ENCODE measurements at regions not wholly inside any gene's neighbourhood (a gene's known extent, or its start where the extent isn't known, plus 50 kb on each side); places are given as distances from the start of the nearest gene placed in this dataset.
A peak's percentile ranks its signal among the peaks of the same experiment; 100 is the strongest.
"Not testable (repeated sequence)": the region's sequence is repeated elsewhere in the genome, so short reads cannot be mapped to it uniquely, and the experiment has no call there.

- H3K4me3 Mint-ChIP-seq, H3K9me3 Mint-ChIP-seq, H3K36me3 Mint-ChIP-seq, DNase-seq, H3K27ac Mint-ChIP-seq, H3K4me1 Mint-ChIP-seq, CTCF ChIA-PET: not testable (repeated sequence)
- peaks cover 11% of the 10 kb centered on the region for H3K27me3 Mint-ChIP-seq
Measured at GRCh38 chr11:11201302-11201701, 151.7 kb downstream of the CSNK2A3 start.

GRCh38 chr11:11192541-11192940 is 160.5 kb downstream of the CSNK2A3 start:
- Mint-ChIP-seq H3K36me3 (no peaks in the 10 kb centered on the region), H3K4me1 (no peaks in the 10 kb centered on the region), H3K27ac (no peak overlapping the region), H3K27me3 (peaks cover 7% of the 10 kb centered on the region), H3K4me3 (no peak overlapping the region), H3K9me3 (peaks cover 14% of the 10 kb centered on the region)
- no peak for DNase-seq
- CTCF ChIA-PET = no interaction called here

GRCh38 chr11:11189506-11189905 is 163.5 kb downstream of the CSNK2A3 start:
- Mint-ChIP-seq H3K27me3 (peaks cover 7% of the 10 kb centered on the region), H3K4me1 (no peaks in the 10 kb centered on the region), H3K9me3 (peaks cover 14% of the 10 kb centered on the region), H3K36me3 (no peaks in the 10 kb centered on the region), H3K27ac (no peak overlapping the region), H3K4me3 (no peak overlapping the region)
- CTCF ChIA-PET = interaction anchor here (0.6 kb wide), 1 partner anchor 266 kb away, joined by 3 read pairs; no protein-coding TSS in a partner anchor
- no peak for DNase-seq

GRCh38 chr11:11186249-11186648 is 166.8 kb downstream of the CSNK2A3 start:
- DNase-seq = no peak
- H3K27me3 Mint-ChIP-seq = peaks cover 8% of the 10 kb centered on the region
- H3K9me3 Mint-ChIP-seq = peaks cover 8% of the 10 kb centered on the region
- H3K27ac Mint-ChIP-seq = no peak overlapping the region
- CTCF ChIA-PET = no interaction called here
- H3K36me3 Mint-ChIP-seq = no peaks in the 10 kb centered on the region
- no peak overlapping the region for H3K4me3 Mint-ChIP-seq
- no peaks in the 10 kb centered on the region for H3K4me1 Mint-ChIP-seq

- Mint-ChIP-seq H3K4me1 (no peaks in the 10 kb centered on the region), H3K9me3 (no peaks in the 10 kb centered on the region), H3K27ac (no peak overlapping the region), H3K4me3 (no peak overlapping the region), H3K36me3 (no peaks in the 10 kb centered on the region), H3K27me3 (peaks cover 8% of the 10 kb centered on the region)
- no peak for DNase-seq
- CTCF ChIA-PET = no interaction called here
Measured at GRCh38 chr11:11182261-11182660, 170.8 kb downstream of the CSNK2A3 start.

- Mint-ChIP-seq H3K9me3 (no peaks in the 10 kb centered on the region), H3K27ac (no peak overlapping the region), H3K27me3 (peaks cover 8% of the 10 kb centered on the region), H3K36me3 (no peaks in the 10 kb centered on the region), H3K4me3 (no peak overlapping the region), H3K4me1 (no peaks in the 10 kb centered on the region)
- no peak for DNase-seq
- CTCF ChIA-PET = interaction anchor here (1.4 kb wide), 1 partner anchor 20 kb away, joined by 3 read pairs; no protein-coding TSS in a partner anchor
Measured at GRCh38 chr11:11178671-11179638, 174.1 kb downstream of the CSNK2A3 start.

- H3K27ac Mint-ChIP-seq = no peak overlapping the region
- CTCF ChIA-PET = interaction anchor here (1.4 kb wide), 1 partner anchor 19 kb away, joined by 3 read pairs; no protein-coding TSS in a partner anchor
- H3K4me1 Mint-ChIP-seq = peaks cover under 1% of the 10 kb centered on the region
Measured at GRCh38 chr11:11177156-11177808, 175.8 kb downstream of the CSNK2A3 start.

GRCh38 chr11:11173316-11174025 is 179.6 kb downstream of the CSNK2A3 start:
- Mint-ChIP-seq H3K4me3 (no peak overlapping the region), H3K9me3 (no peaks in the 10 kb centered on the region), H3K36me3 (no peaks in the 10 kb centered on the region), H3K27me3 (peaks cover 13% of the 10 kb centered on the region), H3K4me1 (peaks cover 10% of the 10 kb centered on the region), H3K27ac (no peak overlapping the region)
- no peak for DNase-seq
- CTCF ChIA-PET = interaction anchor here (0.6 to 1.5 kb wide), 2 partner anchors 136 to 433 kb away, joined by 3 to 4 read pairs; no protein-coding TSS in a partner anchor

More at GRCh38 chr11:11177156-11177808, 175.8 kb downstream of the CSNK2A3 start:
- Mint-ChIP-seq H3K9me3 (no peaks in the 10 kb centered on the region), H3K36me3 (no peaks in the 10 kb centered on the region), H3K27me3 (peaks cover 9% of the 10 kb centered on the region), H3K4me3 (no peak overlapping the region)
- no peak for DNase-seq

- H3K36me3 Mint-ChIP-seq = no peaks in the 10 kb centered on the region
- H3K9me3 Mint-ChIP-seq = no peaks in the 10 kb centered on the region
- peaks cover 17% of the 10 kb centered on the region for H3K27me3 Mint-ChIP-seq
- H3K4me3 Mint-ChIP-seq = no peak overlapping the region
- CTCF ChIA-PET = no interaction called here
- no peak overlapping the region for H3K27ac Mint-ChIP-seq
- peaks cover 10% of the 10 kb centered on the region for H3K4me1 Mint-ChIP-seq
- DNase-seq = peak; percentile 44
Measured at GRCh38 chr11:11171854-11172253, 181.2 kb downstream of the CSNK2A3 start.

- Mint-ChIP-seq H3K9me3 (no peaks in the 10 kb centered on the region), H3K27me3 (peaks cover 17% of the 10 kb centered on the region), H3K36me3 (no peaks in the 10 kb centered on the region), H3K27ac (no peak overlapping the region), H3K4me1 (peaks cover 10% of the 10 kb centered on the region), H3K4me3 (no peak overlapping the region)
- DNase-seq = no peak
- CTCF ChIA-PET = no interaction called here
Measured at GRCh38 chr11:11171285-11171684, 181.8 kb downstream of the CSNK2A3 start.

GRCh38 chr11:11170352-11171084 is 182.5 kb downstream of the CSNK2A3 start:
- Mint-ChIP-seq H3K27me3 (peaks cover 17% of the 10 kb centered on the region), H3K4me1 (peaks cover 10% of the 10 kb centered on the region), H3K27ac (no peak overlapping the region), H3K9me3 (no peaks in the 10 kb centered on the region), H3K4me3 (no peak overlapping the region), H3K36me3 (no peaks in the 10 kb centered on the region)
- DNase-seq = no peak
- CTCF ChIA-PET = no interaction called here

- Mint-ChIP-seq H3K27ac (no peak overlapping the region), H3K4me1 (peaks cover 10% of the 10 kb centered on the region), H3K27me3 (peaks cover 18% of the 10 kb centered on the region), H3K36me3 (no peaks in the 10 kb centered on the region), H3K4me3 (no peak overlapping the region), H3K9me3 (no peaks in the 10 kb centered on the region)
- CTCF ChIA-PET = no interaction called here
- DNase-seq = no peak
Measured at GRCh38 chr11:11169715-11170351, 183.2 kb downstream of the CSNK2A3 start.

- H3K27ac Mint-ChIP-seq = no peak overlapping the region
- no peak overlapping the region for H3K4me3 Mint-ChIP-seq
- H3K36me3 Mint-ChIP-seq = no peaks in the 10 kb centered on the region
- H3K9me3 Mint-ChIP-seq = no peaks in the 10 kb centered on the region
- peaks cover 22% of the 10 kb centered on the region for H3K27me3 Mint-ChIP-seq
- CTCF ChIA-PET = no interaction called here
- peaks cover 10% of the 10 kb centered on the region for H3K4me1 Mint-ChIP-seq
- DNase-seq = no peak
Measured at GRCh38 chr11:11167806-11168205, 185.2 kb downstream of the CSNK2A3 start.

Measured in activated naive CD4-positive, alpha-beta T cell treated with anti-CD3 and anti-CD28 coated beads, Interleukin-2, amount 10 ng/mL, durations not matched to agents 7 days and 5 days (primary cell).